ENCODE measurements at regions not wholly inside any gene's neighbourhood (a gene's known extent, or its start where the extent isn't known, plus 50 kb on each side); places are given as distances from the start of the nearest gene placed in this dataset.
"Not testable (repeated sequence)": the region's sequence is repeated elsewhere in the genome, so short reads cannot be mapped to it uniquely, and the experiment has no call there.

DNA sequence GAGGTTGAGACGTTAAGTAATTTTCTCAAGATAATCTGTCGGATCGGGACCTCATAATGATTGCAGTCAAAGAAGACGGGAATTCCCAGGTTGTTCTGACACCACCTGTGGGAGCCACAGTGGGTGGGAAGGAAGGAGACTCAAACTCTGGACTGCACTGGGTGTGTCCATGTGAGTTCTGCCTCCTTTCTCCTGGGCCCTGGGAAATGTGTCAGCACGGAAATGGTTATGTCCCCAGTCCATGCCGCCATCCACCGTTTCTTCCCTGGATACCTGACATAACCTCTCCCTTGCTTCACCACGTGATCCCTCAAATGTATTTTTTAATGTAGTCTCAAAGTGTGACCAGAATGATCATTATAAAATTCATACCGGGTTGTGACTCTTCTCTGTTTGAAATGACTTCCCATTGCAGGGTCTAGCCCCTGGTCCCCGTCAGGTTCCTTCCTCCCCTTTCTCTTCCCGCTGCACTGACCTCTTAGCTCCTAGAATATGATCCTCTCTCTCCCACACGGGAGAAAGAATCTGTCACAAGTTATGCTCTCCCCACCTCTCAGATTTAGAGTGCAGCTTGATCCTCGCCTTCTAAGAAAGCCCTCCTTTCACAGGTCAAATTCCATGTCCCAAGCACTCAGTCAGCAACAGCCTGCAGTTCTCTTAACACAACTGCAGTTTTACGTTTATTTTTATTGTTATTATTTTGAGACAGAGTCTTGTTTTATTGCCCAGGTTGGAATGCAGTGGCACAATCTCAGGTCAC lies 820.0 kb upstream of the EEF2KMT start:
- Histone ChIP-seq H3K36me3 (ENCODE audit: insufficient read depth, low read length) (no peaks in the 10 kb centered on the region), H3K4me1 (ENCODE audit: insufficient read depth, low read length) (no peaks in the 10 kb centered on the region), H3K27ac (ENCODE audit: low read depth, low read length) (no peak overlapping the region), H3K4me3 (ENCODE audit: low read length in 2 of 2) (no peak overlapping the region), H3K9me3 (ENCODE audit: control insufficient read depth in 1 of 2, low read length in 2 of 2) (no peaks in the 10 kb centered on the region), H3K27me3 (ENCODE audit: insufficient read depth, low read length) (no peaks in the 10 kb centered on the region)
- H3K9me3 Mint-ChIP-seq: peaks cover 0 to 21% (median 13%) of the 10 kb centered on the region in 8 donors
- no peak for DNase-seq
- ChIA-PET POLR2A (ENCODE audit: partially characterized antibody) (no interaction called here), CTCF (ENCODE audit: partially characterized antibody) (no interaction called here)
- no peaks in the 10 kb centered on the region for H3K4me1 Mint-ChIP-seq
- no peaks in the 10 kb centered on the region for H3K27me3 Mint-ChIP-seq
- intact Hi-C loops (cut with micrococcal nuclease): no loop called here
- no peak overlapping the region for H3K4me3 Mint-ChIP-seq
- H3K27ac Mint-ChIP-seq: no peak overlapping the region
- no peaks in the 10 kb centered on the region for H3K36me3 Mint-ChIP-seq

DNA sequence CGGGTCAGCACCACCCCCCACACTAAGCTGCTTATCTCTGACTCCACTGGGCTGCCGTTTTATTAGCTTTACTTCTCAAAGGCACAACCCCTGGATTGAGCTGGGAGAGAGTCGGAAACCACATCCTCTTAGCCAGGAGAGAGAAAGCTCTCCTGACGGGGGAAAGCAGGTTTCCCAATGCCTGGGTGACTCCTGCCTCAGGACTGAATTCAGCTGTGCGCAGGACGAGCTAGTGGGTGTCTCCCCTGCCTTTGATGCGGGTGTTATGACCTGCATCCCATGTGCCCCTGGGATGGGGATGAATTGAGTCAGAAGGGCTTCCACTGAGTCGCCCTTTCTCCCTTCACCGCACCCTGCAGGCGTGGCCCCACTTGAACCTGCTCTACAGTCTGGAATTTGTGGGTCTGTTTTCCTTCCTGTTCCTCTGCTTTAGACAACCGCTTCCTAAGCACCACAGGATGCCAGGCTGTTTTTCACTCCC lies 819.2 kb upstream of the EEF2KMT start:
- H3K4me3 Mint-ChIP-seq: no peak overlapping the region

DNA sequence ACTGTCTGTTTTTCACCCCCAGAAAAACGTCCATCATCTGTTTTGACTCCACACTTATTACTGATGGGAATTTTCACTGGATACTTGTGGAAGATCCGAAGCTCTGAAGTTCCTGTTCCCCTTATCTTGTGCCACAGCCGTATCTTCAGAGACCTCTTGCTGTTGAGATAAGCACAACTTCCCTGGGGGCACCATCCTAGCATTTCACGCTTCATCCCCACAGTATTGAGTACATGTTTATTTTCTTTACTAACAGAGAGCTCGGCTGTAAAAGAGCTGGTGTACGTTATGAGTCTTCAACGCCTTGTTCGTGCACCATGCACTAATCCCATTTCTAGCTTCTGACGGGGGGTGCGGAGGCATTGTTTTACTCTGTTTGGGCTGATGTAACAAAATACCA lies 813.6 kb upstream of the EEF2KMT start:
- Histone ChIP-seq H3K9me3 (ENCODE audit: control insufficient read depth in 1 of 2, low read length in 2 of 2) (no peaks in the 10 kb centered on the region), H3K4me1 (ENCODE audit: insufficient read depth, low read length) (no peaks in the 10 kb centered on the region), H3K36me3 (ENCODE audit: insufficient read depth, low read length) (no peaks in the 10 kb centered on the region), H3K27me3 (ENCODE audit: insufficient read depth, low read length) (no peaks in the 10 kb centered on the region), H3K27ac (ENCODE audit: low read depth, low read length) (no peak overlapping the region), H3K4me3 (ENCODE audit: low read length in 2 of 2) (no peak overlapping the region)
- intact Hi-C loops (cut with micrococcal nuclease): no loop called here
- H3K27ac Mint-ChIP-seq: no peak overlapping the region
- ChIA-PET CTCF (ENCODE audit: partially characterized antibody) (no interaction called here), POLR2A (ENCODE audit: partially characterized antibody) (no interaction called here)
- H3K36me3 Mint-ChIP-seq: no peaks in the 10 kb centered on the region
- H3K9me3 Mint-ChIP-seq: peaks cover 0 to 13% (median 5%) of the 10 kb centered on the region in 8 donors
- H3K4me1 Mint-ChIP-seq: no peaks in the 10 kb centered on the region
- no peak overlapping the region for H3K4me3 Mint-ChIP-seq
- no peak for DNase-seq
- H3K27me3 Mint-ChIP-seq: no peaks in the 10 kb centered on the region

More for the DNA sequence above, 819.2 kb upstream of the EEF2KMT start:
- H3K4me1 ChIP-seq (ENCODE audit: insufficient read depth, low read length): no peaks in the 10 kb centered on the region
- no peaks in the 10 kb centered on the region for H3K27me3 Mint-ChIP-seq
- H3K27me3 ChIP-seq (ENCODE audit: insufficient read depth, low read length): no peaks in the 10 kb centered on the region
- H3K4me3 ChIP-seq (ENCODE audit: low read length in 2 of 2): no peak overlapping the region
- ChIA-PET CTCF (ENCODE audit: partially characterized antibody) (no interaction called here), POLR2A (ENCODE audit: partially characterized antibody) (no interaction called here)
- H3K9me3 ChIP-seq (ENCODE audit: control insufficient read depth in 1 of 2, low read length in 2 of 2): no peaks in the 10 kb centered on the region
- H3K27ac ChIP-seq (ENCODE audit: low read depth, low read length): no peak overlapping the region
- no peak overlapping the region for H3K27ac Mint-ChIP-seq
- DNase-seq: no peak
- H3K36me3 ChIP-seq (ENCODE audit: insufficient read depth, low read length): no peaks in the 10 kb centered on the region
- H3K36me3 Mint-ChIP-seq: no peaks in the 10 kb centered on the region
- H3K4me1 Mint-ChIP-seq: no peaks in the 10 kb centered on the region
- H3K9me3 Mint-ChIP-seq: peaks cover 0 to 20% (median 12%) of the 10 kb centered on the region in 8 donors
- intact Hi-C loops (cut with micrococcal nuclease): no loop called here

DNA sequence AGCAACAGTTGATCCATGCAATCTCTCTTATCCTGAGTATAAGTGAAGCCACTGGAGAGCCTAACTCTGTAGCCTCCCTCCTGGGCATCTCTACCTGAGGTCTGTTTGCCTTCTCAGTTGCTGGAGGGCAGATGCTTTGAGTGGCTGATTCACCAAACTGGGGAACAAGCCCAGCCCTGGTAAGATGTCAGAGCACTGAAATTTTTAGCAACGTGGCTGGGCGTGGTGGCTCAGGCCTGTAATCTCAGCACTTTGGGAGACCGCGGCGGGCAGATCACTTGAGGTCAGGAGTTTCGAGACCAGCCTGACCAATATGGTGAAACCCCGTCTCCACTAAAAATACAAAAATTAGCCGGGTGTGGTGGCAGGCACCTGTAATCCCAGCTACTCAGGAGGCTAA lies 812.0 kb upstream of the EEF2KMT start:
- H3K27me3 Mint-ChIP-seq; H3K36me3 ChIP-seq (ENCODE audit: insufficient read depth, low read length); H3K27me3 ChIP-seq (ENCODE audit: insufficient read depth, low read length); H3K27ac Mint-ChIP-seq; CTCF ChIA-PET (ENCODE audit: partially characterized antibody); H3K36me3 Mint-ChIP-seq; H3K27ac ChIP-seq (ENCODE audit: low read depth, low read length); H3K4me1 ChIP-seq (ENCODE audit: insufficient read depth, low read length); H3K4me3 Mint-ChIP-seq; POLR2A ChIA-PET (ENCODE audit: partially characterized antibody); H3K9me3 ChIP-seq (ENCODE audit: control insufficient read depth in 1 of 2, low read length in 2 of 2); DNase-seq; intact Hi-C loops (cut with micrococcal nuclease); H3K4me1 Mint-ChIP-seq; H3K4me3 ChIP-seq (ENCODE audit: low read length in 2 of 2): not testable (repeated sequence)
- H3K9me3 Mint-ChIP-seq: peaks cover 0 to 13% (median 5%) of the 10 kb centered on the region in 8 donors

DNA sequence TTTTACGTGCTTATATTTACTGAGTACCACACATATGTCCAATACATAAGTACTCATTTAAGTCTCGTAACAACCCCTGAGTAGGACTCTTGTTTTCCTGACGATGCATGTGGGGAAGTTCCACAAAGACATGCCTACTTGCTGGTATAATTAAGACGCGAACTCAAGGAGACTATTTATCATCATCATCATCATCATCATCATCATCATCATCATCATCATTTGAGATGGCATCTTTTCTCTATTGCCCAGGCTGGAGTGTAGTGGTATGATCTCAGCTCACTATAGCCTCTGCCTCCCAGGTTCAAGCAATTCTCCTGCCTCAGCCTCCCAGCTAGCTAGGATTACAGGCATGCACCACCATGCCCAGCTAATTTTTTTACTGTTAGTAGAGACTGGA lies 809.9 kb upstream of the EEF2KMT start:
- Mint-ChIP-seq H3K9me3 (peaks cover 0 to 18% (median 4%) of the 10 kb centered on the region in 8 donors), H3K4me3 (no peak overlapping the region), H3K36me3 (no peaks in the 10 kb centered on the region), H3K4me1 (no peaks in the 10 kb centered on the region), H3K27ac (peak overlapping the region in 1 of 7 donors; percentile 39), H3K27me3 (no peaks in the 10 kb centered on the region)
- Histone ChIP-seq H3K27me3 (ENCODE audit: insufficient read depth, low read length) (no peaks in the 10 kb centered on the region), H3K27ac (ENCODE audit: low read depth, low read length) (no peak overlapping the region), H3K4me3 (ENCODE audit: low read length in 2 of 2) (no peak overlapping the region), H3K36me3 (ENCODE audit: insufficient read depth, low read length) (no peaks in the 10 kb centered on the region), H3K9me3 (ENCODE audit: control insufficient read depth in 1 of 2, low read length in 2 of 2) (no peaks in the 10 kb centered on the region), H3K4me1 (ENCODE audit: insufficient read depth, low read length) (no peaks in the 10 kb centered on the region)
- ChIA-PET POLR2A (ENCODE audit: partially characterized antibody) (no interaction called here), CTCF (ENCODE audit: partially characterized antibody) (no interaction called here)
- no peak for DNase-seq
- intact Hi-C loops (cut with micrococcal nuclease): no loop called here

DNA sequence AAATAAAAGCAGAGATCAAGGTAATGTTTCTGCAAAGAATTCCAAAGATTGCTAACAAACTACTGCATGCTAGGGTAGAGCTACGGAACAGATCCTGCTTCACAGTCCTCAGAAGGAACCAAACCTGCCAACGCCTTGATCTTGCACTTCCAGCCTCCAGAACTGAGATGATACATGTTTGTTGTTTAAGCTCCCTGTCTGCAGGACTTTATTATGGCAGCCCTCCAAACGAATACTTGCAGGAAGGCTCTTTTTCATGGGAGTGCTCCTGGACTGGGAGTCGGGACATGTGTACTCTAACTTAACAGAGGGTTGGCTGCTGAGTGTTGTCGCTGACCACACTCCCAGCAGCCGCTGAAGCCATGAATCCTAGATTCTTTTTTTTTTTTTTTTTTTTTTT lies 808.8 kb upstream of the EEF2KMT start:
- Histone ChIP-seq H3K9me3 (ENCODE audit: control insufficient read depth in 1 of 2, low read length in 2 of 2) (no peaks in the 10 kb centered on the region), H3K4me3 (ENCODE audit: low read length in 2 of 2) (no peak overlapping the region), H3K27me3 (ENCODE audit: insufficient read depth, low read length) (no peaks in the 10 kb centered on the region), H3K4me1 (ENCODE audit: insufficient read depth, low read length) (no peaks in the 10 kb centered on the region), H3K36me3 (ENCODE audit: insufficient read depth, low read length) (no peaks in the 10 kb centered on the region), H3K27ac (ENCODE audit: low read depth, low read length) (no peak overlapping the region)
- H3K4me3 Mint-ChIP-seq: no peak overlapping the region
- peaks cover 2 to 20% (median 7%) of the 10 kb centered on the region in 8 donors for H3K9me3 Mint-ChIP-seq
- no peak for DNase-seq
- H3K27me3 Mint-ChIP-seq: no peaks in the 10 kb centered on the region
- CTCF ChIA-PET (ENCODE audit: partially characterized antibody): no interaction called here
- H3K4me1 Mint-ChIP-seq: no peaks in the 10 kb centered on the region
- H3K36me3 Mint-ChIP-seq: no peaks in the 10 kb centered on the region
- no peak overlapping the region for H3K27ac Mint-ChIP-seq
- intact Hi-C loops (cut with micrococcal nuclease): no loop called here
- POLR2A ChIA-PET (ENCODE audit: partially characterized antibody): no interaction called here

DNA sequence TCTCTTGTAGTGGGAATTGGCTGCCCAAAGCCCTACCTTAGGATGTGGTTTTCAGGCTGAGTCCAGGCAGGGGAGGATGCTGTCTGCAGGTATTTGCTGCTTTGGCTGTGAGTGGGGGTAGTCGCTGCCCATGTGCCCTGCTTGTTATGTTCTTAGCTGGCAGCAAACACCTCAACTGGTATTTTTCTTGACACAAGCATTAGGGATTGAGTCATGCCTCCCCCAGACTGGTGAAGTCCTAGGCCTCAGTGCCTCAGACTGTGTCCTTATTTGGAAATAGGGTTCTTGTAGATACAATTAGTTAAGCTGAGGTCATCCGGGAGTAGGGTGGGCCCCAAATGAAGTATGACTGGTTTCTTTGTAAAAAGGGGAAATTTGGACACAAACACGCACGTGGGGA lies 808.3 kb upstream of the EEF2KMT start:
- no peak overlapping the region for H3K4me3 Mint-ChIP-seq
- no peaks in the 10 kb centered on the region for H3K36me3 Mint-ChIP-seq
- ChIA-PET CTCF (ENCODE audit: partially characterized antibody) (no interaction called here), POLR2A (ENCODE audit: partially characterized antibody) (no interaction called here)
- H3K4me1 Mint-ChIP-seq: no peaks in the 10 kb centered on the region
- Histone ChIP-seq H3K27ac (ENCODE audit: low read depth, low read length) (no peak overlapping the region), H3K27me3 (ENCODE audit: insufficient read depth, low read length) (no peaks in the 10 kb centered on the region), H3K36me3 (ENCODE audit: insufficient read depth, low read length) (no peaks in the 10 kb centered on the region), H3K4me1 (ENCODE audit: insufficient read depth, low read length) (no peaks in the 10 kb centered on the region), H3K4me3 (ENCODE audit: low read length in 2 of 2) (no peak overlapping the region), H3K9me3 (ENCODE audit: control insufficient read depth in 1 of 2, low read length in 2 of 2) (no peaks in the 10 kb centered on the region)
- no peak overlapping the region for H3K27ac Mint-ChIP-seq
- peaks cover 2 to 23% (median 6%) of the 10 kb centered on the region in 8 donors for H3K9me3 Mint-ChIP-seq
- DNase-seq: no peak
- intact Hi-C loops (cut with micrococcal nuclease): no loop called here
- H3K27me3 Mint-ChIP-seq: no peaks in the 10 kb centered on the region

Measured in CD4-positive, alpha-beta memory T cell (primary cell).